ENCODE measurements at regions not wholly inside any gene's neighbourhood (a gene's known extent, or its start where the extent isn't known, plus 50 kb on each side); places are given as distances from the start of the nearest gene placed in this dataset.

- no peaks in the 10 kb centered on the region for H3K36me3 ChIP-seq
- TF ChIP-seq, protein P1, sequence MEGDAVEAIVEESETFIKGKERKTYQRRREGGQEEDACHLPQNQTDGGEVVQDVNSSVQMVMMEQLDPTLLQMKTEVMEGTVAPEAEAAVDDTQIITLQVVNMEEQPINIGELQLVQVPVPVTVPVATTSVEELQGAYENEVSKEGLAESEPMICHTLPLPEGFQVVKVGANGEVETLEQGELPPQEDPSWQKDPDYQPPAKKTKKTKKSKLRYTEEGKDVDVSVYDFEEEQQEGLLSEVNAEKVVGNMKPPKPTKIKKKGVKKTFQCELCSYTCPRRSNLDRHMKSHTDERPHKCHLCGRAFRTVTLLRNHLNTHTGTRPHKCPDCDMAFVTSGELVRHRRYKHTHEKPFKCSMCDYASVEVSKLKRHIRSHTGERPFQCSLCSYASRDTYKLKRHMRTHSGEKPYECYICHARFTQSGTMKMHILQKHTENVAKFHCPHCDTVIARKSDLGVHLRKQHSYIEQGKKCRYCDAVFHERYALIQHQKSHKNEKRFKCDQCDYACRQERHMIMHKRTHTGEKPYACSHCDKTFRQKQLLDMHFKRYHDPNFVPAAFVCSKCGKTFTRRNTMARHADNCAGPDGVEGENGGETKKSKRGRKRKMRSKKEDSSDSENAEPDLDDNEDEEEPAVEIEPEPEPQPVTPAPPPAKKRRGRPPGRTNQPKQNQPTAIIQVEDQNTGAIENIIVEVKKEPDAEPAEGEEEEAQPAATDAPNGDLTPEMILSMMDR (IDR thresholded peaks at IDR 0.05): no peak
- no peak overlapping the region for H3K27ac ChIP-seq
- no peak overlapping the region for H3K4me3 ChIP-seq
- no peak for DNase-seq (ENCODE audit: low spot score)
- no peaks in the 10 kb centered on the region for H3K9me3 ChIP-seq
- no peaks in the 10 kb centered on the region for H3K27me3 ChIP-seq
- peaks cover 0 to 4% of the 10 kb centered on the region in 2 donors for H3K4me1 ChIP-seq
Observed at GRCh38 chr21:28226563-28226962, 766.1 kb downstream of the LTN1 start.

DNA sequence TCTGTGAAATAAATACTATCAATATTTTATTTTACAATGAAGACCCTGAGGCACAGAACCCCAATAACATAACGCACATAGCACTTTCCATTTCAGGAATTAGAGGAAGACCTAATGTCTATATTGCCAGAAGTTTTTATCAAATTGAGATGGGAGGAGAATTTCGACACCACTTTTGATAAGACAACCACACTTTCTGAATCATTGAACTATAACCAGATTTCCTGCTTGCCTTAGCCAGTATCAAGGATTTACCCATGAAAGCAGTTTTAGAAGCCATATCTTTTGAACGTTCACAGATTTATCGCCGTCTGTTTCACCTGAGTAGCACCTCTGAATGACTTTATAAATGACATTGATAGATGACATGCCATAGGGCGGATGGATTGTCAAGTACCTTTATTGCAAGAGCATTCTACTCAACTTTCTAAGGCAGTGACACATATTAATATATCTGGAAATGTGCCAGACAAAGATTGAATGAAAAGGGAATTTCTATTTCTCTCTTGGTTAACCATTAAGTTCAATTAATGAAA, 768.4 kb downstream of the LTN1 start:
- Histone ChIP-seq H3K4me3 (no peak overlapping the region), H3K36me3 (no peaks in the 10 kb centered on the region), H3K27ac (no peak overlapping the region), H3K27me3 (no peaks in the 10 kb centered on the region), H3K4me1 (peaks cover 0 to 14% of the 10 kb centered on the region in 2 donors), H3K9me3 (no peaks in the 10 kb centered on the region)
- no peak for DNase-seq (ENCODE audit: low spot score)
- TF ChIP-seq, protein P1 (IDR thresholded peaks at IDR 0.05): no peak

DNA sequence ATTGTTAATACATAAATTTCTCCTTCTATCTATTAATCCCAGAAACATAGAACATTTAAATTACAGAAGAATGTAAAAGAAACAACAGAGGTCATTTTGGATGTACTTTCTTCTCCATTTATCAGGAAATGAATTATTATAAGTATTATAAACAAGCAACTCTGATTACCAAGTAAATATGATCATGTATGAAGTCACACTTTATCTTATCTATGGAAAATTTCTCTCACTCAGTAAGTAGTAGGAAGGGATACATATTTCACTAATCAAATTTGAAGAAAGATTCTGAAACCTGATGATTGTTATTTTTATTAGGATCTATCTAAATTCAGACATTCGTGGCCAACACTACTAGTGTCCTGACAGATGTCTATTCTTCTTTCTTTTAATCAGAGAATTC, 770.7 kb downstream of the LTN1 start:
- H3K27ac ChIP-seq: no peak overlapping the region
- DNase-seq (ENCODE audit: low spot score): no peak
- TF ChIP-seq, protein P1 (IDR thresholded peaks at IDR 0.05): no peak

DNA sequence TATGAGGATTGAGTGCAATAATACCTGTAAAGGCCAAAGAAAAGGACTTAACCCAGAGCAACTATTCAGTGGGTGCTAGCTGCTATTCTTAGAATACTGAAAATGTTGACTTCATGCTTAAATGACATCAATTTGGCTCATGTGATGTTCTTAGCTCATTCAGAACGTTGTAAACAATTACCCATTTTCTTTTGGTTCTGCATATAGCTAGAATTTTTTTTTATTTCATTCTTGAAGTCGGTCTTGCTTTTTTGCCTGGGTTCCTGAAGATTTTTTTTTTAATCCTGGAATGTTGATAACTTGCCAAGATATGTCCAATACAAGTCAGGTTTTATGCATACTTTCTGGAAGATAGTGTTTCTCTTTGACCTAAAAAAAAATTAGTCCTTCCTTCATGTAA, 772.0 kb downstream of the LTN1 start:
- H3K27me3 ChIP-seq: no peaks in the 10 kb centered on the region
- H3K4me1 ChIP-seq: peaks cover 0 to 17% of the 10 kb centered on the region in 2 donors
- TF ChIP-seq, protein P1 (IDR thresholded peaks at IDR 0.05): no peak
- no peaks in the 10 kb centered on the region for H3K9me3 ChIP-seq
- H3K4me3 ChIP-seq: no peak overlapping the region
- H3K27ac ChIP-seq: no peak overlapping the region
- no peaks in the 10 kb centered on the region for H3K36me3 ChIP-seq
- DNase-seq (ENCODE audit: low spot score): no peak

More for the DNA sequence above, 770.7 kb downstream of the LTN1 start:
- no peak overlapping the region for H3K4me3 ChIP-seq
- no peaks in the 10 kb centered on the region for H3K9me3 ChIP-seq
- H3K36me3 ChIP-seq: no peaks in the 10 kb centered on the region
- H3K27me3 ChIP-seq: no peaks in the 10 kb centered on the region
- peaks cover 0 to 10% of the 10 kb centered on the region in 2 donors for H3K4me1 ChIP-seq

DNA sequence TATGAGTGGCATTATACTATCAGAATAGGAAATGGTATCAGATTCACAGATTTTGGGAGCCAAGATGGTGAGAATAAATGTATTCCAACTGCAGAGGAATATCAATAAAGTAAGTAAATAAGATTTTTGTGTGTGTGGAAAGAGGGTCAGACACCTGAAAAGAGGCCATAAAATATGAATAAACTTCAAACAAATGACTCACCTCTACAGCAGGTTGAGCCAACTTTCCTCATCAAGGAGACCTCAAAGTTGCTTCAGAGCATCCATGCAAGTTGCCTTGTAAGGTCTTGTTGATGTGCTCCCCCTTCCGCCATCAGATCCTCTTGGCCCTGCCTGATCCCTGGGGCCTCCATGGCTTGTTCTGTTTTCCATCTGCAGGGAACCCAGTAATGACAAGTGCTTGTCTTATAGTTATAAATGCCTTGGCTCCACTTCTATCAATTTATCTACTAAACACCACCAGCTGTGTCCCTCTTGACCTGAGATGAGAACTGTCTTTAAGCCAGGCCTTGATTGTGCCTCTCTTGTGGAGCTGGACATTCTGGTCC, 775.6 kb downstream of the LTN1 start:
- no peak for DNase-seq (ENCODE audit: low spot score)
- Histone ChIP-seq H3K27me3 (no peaks in the 10 kb centered on the region), H3K4me3 (no peak overlapping the region), H3K27ac (peak overlapping the region in 1 of 2 donors; percentile 79), H3K9me3 (no peaks in the 10 kb centered on the region), H3K36me3 (no peaks in the 10 kb centered on the region), H3K4me1 (peaks cover 0 to 32% of the 10 kb centered on the region in 2 donors)
- TF ChIP-seq, protein P1 (IDR thresholded peaks at IDR 0.05): no peak
